H9 (cell line): ENCODE measurements at regions not wholly inside any gene's neighbourhood (a gene's known extent, or its start where the extent isn't known, plus 50 kb on each side); places are given as distances from the start of the nearest gene placed in this dataset.

Experiments used
- DNase-seq: peaks from one replicate; pipeline ENCODE4 v3.0.0-alpha.2; 2017
- H2AFZ ChIP-seq: one replicate; pipeline ENCODE4 v1.6.1; 2013; ENCODE audit warnings: mild to moderate bottlenecking, low read length, control low read depth, moderate library complexity
- H2AK5ac ChIP-seq: 2 replicates; pipeline ENCODE4 v1.6.1; 2013; ENCODE audit warnings: low read length, control low read depth, mixed read lengths; ENCODE audit not compliant: insufficient read length
- H2BK120ac ChIP-seq: one replicate; pipeline ENCODE4 v1.6.1; 2013; ENCODE audit warnings: low read depth, mild to moderate bottlenecking, low read length, control low read depth, inconsistent platforms; ENCODE audit not compliant: poor library complexity, severe bottlenecking
- H2BK12ac ChIP-seq: 2 replicates; pipeline ENCODE4 v1.6.1; 2013; ENCODE audit warnings: low read length, control low read depth, mixed read lengths, low read depth; ENCODE audit not compliant: insufficient read length
- H2BK15ac ChIP-seq: 2 replicates; pipeline ENCODE4 v1.6.1; 2013; ENCODE audit warnings: low read depth, low read length, control low read depth
- H2BK20ac ChIP-seq: one replicate; pipeline ENCODE4 v1.6.1; 2013; ENCODE audit warnings: low read depth, mild to moderate bottlenecking, low read length, control low read depth, inconsistent platforms; ENCODE audit not compliant: poor library complexity, severe bottlenecking
- H2BK5ac ChIP-seq: 2 replicates; pipeline ENCODE4 v1.6.1; 2013; ENCODE audit warnings: low read length, control low read depth, mixed read lengths; ENCODE audit not compliant: insufficient read length
- H3K14ac ChIP-seq: 2 replicates; pipeline ENCODE4 v1.6.1; 2013; ENCODE audit warnings: low read length, control low read depth; ENCODE audit not compliant: insufficient read depth
- H3K18ac ChIP-seq: 2 replicates; pipeline ENCODE4 v1.6.1; 2013; ENCODE audit warnings: low read depth, mild to moderate bottlenecking, mixed read lengths, low read length, control low read depth; ENCODE audit not compliant: insufficient read length
- H3K23ac ChIP-seq: 2 replicates; pipeline ENCODE4 v1.6.1; 2013; ENCODE audit warnings: low read length, control low read depth, mixed read lengths, low read depth; ENCODE audit not compliant: insufficient read length
- H3K23me2 ChIP-seq: 2 replicates; pipeline ENCODE4 v1.6.1; 2013; ENCODE audit warnings: low read depth, mild to moderate bottlenecking, mixed read lengths, low read length, control low read depth; ENCODE audit not compliant: insufficient read length, poor library complexity, severe bottlenecking
- H3K27ac ChIP-seq: 2 replicates; pipeline ENCODE4 v1.5.1; 2013; ENCODE audit warnings: low read length, control low read depth, mixed read lengths, low read depth; ENCODE audit not compliant: insufficient read length
- H3K27me3 ChIP-seq: 2 replicates; pipeline ENCODE4 v1.6.1; 2013; ENCODE audit warnings: low read length, control low read depth, inconsistent platforms; ENCODE audit not compliant: insufficient read depth
- H3K4ac ChIP-seq: 2 replicates; pipeline ENCODE4 v1.6.1; 2013; ENCODE audit warnings: low read depth, mild to moderate bottlenecking, control low read depth, inconsistent platforms, low read length, moderate library complexity
- H3K4me1 ChIP-seq: 2 replicates; pipeline ENCODE4 v1.6.1; 2013; ENCODE audit warnings: low read length, control low read depth, inconsistent platforms; ENCODE audit not compliant: insufficient read depth
- H3K4me2 ChIP-seq: 2 replicates; pipeline ENCODE4 v1.6.1; 2013; ENCODE audit warnings: low read length, control low read depth, mixed read lengths; ENCODE audit not compliant: insufficient read length, insufficient read depth
- H3K56ac ChIP-seq: 2 replicates; pipeline ENCODE4 v1.6.1; 2013; ENCODE audit warnings: low read depth, mild to moderate bottlenecking, mixed read lengths, low read length, control low read depth; ENCODE audit not compliant: insufficient read length
- H3K79me1 ChIP-seq: 2 replicates; pipeline ENCODE4 v1.6.1; 2013; ENCODE audit warnings: low read depth, mild to moderate bottlenecking, moderate library complexity, low read length, control low read depth, inconsistent platforms; ENCODE audit not compliant: insufficient read depth, poor library complexity, severe bottlenecking
- H3K79me2 ChIP-seq: 2 replicates; pipeline ENCODE4 v1.6.1; 2013; ENCODE audit warnings: low read length, control low read depth, inconsistent platforms; ENCODE audit not compliant: insufficient read depth
- H3K9ac ChIP-seq: 2 replicates; pipeline ENCODE4 v1.6.1; 2013; ENCODE audit warnings: low read length, control low read depth, mixed read lengths; ENCODE audit not compliant: insufficient read length; ENCODE audit errors: extremely low read depth
- H3K9me3 ChIP-seq: one replicate; pipeline ENCODE4 v1.6.1; 2013; ENCODE audit warnings: low read depth, low read length, inconsistent platforms; ENCODE audit not compliant: control insufficient read depth
- H3T11ph ChIP-seq: one replicate; pipeline ENCODE4 v1.6.1; 2013; ENCODE audit warnings: mild to moderate bottlenecking, low read length, control low read depth, inconsistent platforms
- H4K20me1 ChIP-seq: one replicate; pipeline ENCODE4 v1.6.1; 2013; ENCODE audit not compliant: control insufficient read depth, insufficient read length, insufficient read depth
- H4K5ac ChIP-seq: 2 replicates; pipeline ENCODE4 v1.6.1; 2013; ENCODE audit warnings: low read depth, mild to moderate bottlenecking, mixed read lengths, low read length, control low read depth; ENCODE audit not compliant: insufficient read length
- H4K8ac ChIP-seq: replicated peaks from 2 replicates; pipeline ENCODE4 v1.6.1; 2013; ENCODE audit warnings: low read length, control low read depth, mixed read lengths, low read depth; ENCODE audit not compliant: insufficient read length
- H4K91ac ChIP-seq: 2 replicates; pipeline ENCODE4 v1.6.1; 2013; ENCODE audit warnings: low read depth, mild to moderate bottlenecking, moderate library complexity, mixed read lengths, low read length, control low read depth; ENCODE audit not compliant: insufficient read length
- H3K27ac Mint-ChIP-seq, 3 experiments: 2 replicates in 2 of 3; 3 replicates in 1 of 3; pipeline ENCODE4 v1.8.0; 2020 to 2021; ENCODE audit warnings: mixed read lengths in 3 of 3, mild to moderate bottlenecking in 1 of 3, moderate library complexity in 1 of 3
- H3K27me3 Mint-ChIP-seq: 2 replicates; pipeline ENCODE4 v1.8.0; 2021; ENCODE audit warnings: low read depth, mild to moderate bottlenecking, moderate library complexity, mixed read lengths
- H3K36me3 Mint-ChIP-seq, 3 experiments: 2 replicates in 2 of 3; 3 replicates in 1 of 3; pipeline ENCODE4 v1.8.0; 2020 to 2021; ENCODE audit warnings: low read depth in 3 of 3, mixed read lengths in 3 of 3; ENCODE audit not compliant: insufficient read depth in 1 of 3
- H3K4me1 Mint-ChIP-seq, 2 experiments: 2 replicates each; pipeline ENCODE4 v1.8.0; 2020; ENCODE audit warnings: mixed read lengths in 2 of 2
- H3K4me3 Mint-ChIP-seq, 2 experiments: 2 replicates in 1 of 2; 3 replicates in 1 of 2; pipeline ENCODE4 v1.8.0; 2020 to 2021; ENCODE audit warnings: mild to moderate bottlenecking in 2 of 2, mixed read lengths in 2 of 2, moderate library complexity in 1 of 2
- H3K9me3 Mint-ChIP-seq, 2 experiments: 2 replicates in 1 of 2; 3 replicates in 1 of 2; pipeline ENCODE4 v1.8.0; 2020; ENCODE audit warnings: mild to moderate bottlenecking in 2 of 2, mixed read lengths in 2 of 2, moderate library complexity in 1 of 2
- WGBS: extraction: QIAGEN DNeasy Blood & Tissue Kit; methylation state at CpG from one replicate; pipeline ENCODE4 v1.1.7; 2013; ENCODE audit warnings: missing lambda C conversion rate, low lambda C conversion rate, mixed read lengths; ENCODE audit not compliant: insufficient read length; ENCODE audit errors: extremely low coverage; 5-methylcytosine and 5-hydroxymethylcytosine counted together
- TF ChIP-seq, protein P1 (sequence below): fragments of 200-600 bp; sonication (generic); conservative IDR thresholded peaks from 3 replicates; pipeline ENCODE4 v1.8.0; 2021; ENCODE audit warnings: antibody characterized with exemption, mild to moderate bottlenecking

DNA sequence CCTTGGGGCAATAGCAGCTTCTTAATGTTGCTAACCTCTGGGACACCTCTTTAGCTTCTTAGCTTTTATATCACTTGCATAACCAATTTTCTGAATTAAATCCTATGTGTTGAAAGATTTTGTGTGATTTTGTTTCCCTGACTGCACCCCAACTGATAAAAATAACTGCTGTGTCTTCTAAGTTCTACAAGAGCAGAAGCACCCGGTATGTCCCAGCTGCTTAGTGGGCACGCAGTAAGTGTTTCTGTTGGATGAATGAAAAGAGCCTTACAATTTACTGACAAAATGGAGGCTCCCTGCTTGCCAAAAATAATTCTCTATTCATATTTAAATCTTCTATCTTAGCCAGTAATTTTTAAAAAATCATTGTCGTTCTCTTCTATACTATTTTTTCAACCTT, 53.1 kb upstream of the GALNT5 start:
- Histone ChIP-seq H3K79me2 (no peaks in the 10 kb centered on the region), H2BK15ac (no peak overlapping the region), H3K23me2 (no peaks in the 10 kb centered on the region), H2BK20ac (no peak overlapping the region), H3K9me3 (no peaks in the 10 kb centered on the region), H2BK12ac (no peak overlapping the region), H3K23ac (no peak overlapping the region), H4K20me1 (no peaks in the 10 kb centered on the region), H3K27ac (no peak overlapping the region), H2BK5ac (no peak overlapping the region), H3K4me1 (no peaks in the 10 kb centered on the region), H3K56ac (no peak overlapping the region), H3T11ph (no peak overlapping the region), H3K9ac (no peak overlapping the region), H3K14ac (no peak overlapping the region), H3K27me3 (no peaks in the 10 kb centered on the region), H2AFZ (no peak overlapping the region), H3K4ac (no peak overlapping the region), H3K18ac (no peak overlapping the region), H2BK120ac (no peak overlapping the region), H2AK5ac (no peak overlapping the region), H3K4me2 (no peak overlapping the region), H4K5ac (no peak overlapping the region), H4K91ac (no peak overlapping the region), H4K8ac (no peak overlapping the region), H3K79me1 (no peaks in the 10 kb centered on the region)
- Mint-ChIP-seq H3K27ac (no peak overlapping the region), H3K4me3 (no peak overlapping the region), H3K36me3 (no peaks in the 10 kb centered on the region), H3K4me1 (peaks cover 6 to 10% of the 10 kb centered on the region in 2 experiments), H3K27me3 (no peaks in the 10 kb centered on the region), H3K9me3 (no peaks in the 10 kb centered on the region; a peak in 1 of 5 replicates)
- WGBS = 100% methylated on average over 1 of the region's 3 CpGs
- TF ChIP-seq, protein P1, sequence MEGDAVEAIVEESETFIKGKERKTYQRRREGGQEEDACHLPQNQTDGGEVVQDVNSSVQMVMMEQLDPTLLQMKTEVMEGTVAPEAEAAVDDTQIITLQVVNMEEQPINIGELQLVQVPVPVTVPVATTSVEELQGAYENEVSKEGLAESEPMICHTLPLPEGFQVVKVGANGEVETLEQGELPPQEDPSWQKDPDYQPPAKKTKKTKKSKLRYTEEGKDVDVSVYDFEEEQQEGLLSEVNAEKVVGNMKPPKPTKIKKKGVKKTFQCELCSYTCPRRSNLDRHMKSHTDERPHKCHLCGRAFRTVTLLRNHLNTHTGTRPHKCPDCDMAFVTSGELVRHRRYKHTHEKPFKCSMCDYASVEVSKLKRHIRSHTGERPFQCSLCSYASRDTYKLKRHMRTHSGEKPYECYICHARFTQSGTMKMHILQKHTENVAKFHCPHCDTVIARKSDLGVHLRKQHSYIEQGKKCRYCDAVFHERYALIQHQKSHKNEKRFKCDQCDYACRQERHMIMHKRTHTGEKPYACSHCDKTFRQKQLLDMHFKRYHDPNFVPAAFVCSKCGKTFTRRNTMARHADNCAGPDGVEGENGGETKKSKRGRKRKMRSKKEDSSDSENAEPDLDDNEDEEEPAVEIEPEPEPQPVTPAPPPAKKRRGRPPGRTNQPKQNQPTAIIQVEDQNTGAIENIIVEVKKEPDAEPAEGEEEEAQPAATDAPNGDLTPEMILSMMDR = no peak
- DNase-seq = no peak
